Globus pallidus (tissue), 1 donor: ENCODE measurements at regions not wholly inside any gene's neighbourhood (a gene's known extent, or its start where the extent isn't known, plus 50 kb on each side); places are given as distances from the start of the nearest gene placed in this dataset.
"Not testable (repeated sequence)": the region's sequence is repeated elsewhere in the genome, so short reads cannot be mapped to it uniquely, and the experiment has no call there.

Experiments used
- DNase-seq: peaks from one replicate; pipeline ENCODE4 v3.0.0-alpha.2; 2015; ENCODE audit warnings: low spot score

- DNase-seq: not testable (repeated sequence)
Measured at GRCh38 chr5:128730021-128730420, 192.0 kb upstream of the FBN2 start.

- DNase-seq: not testable (repeated sequence)
Measured at GRCh38 chr5:128735656-128736055, 197.6 kb upstream of the FBN2 start.

- DNase-seq: peak; percentile 86
Measured at GRCh38 chr5:128736553-128736952, 198.5 kb upstream of the FBN2 start.

- DNase-seq: no peak
Measured at GRCh38 chr5:128749136-128749898, 211.3 kb upstream of the FBN2 start.

- no peak for DNase-seq
Measured at GRCh38 chr5:128750155-128750554, 212.1 kb upstream of the FBN2 start.

GRCh38 chr5:128757196-128757959 is 207.9 kb upstream of the SLC27A6 start:
- no peak for DNase-seq

GRCh38 chr5:128762661-128763306 is 202.5 kb upstream of the SLC27A6 start:
- no peak for DNase-seq

GRCh38 chr5:128763321-128763720 is 202.0 kb upstream of the SLC27A6 start:
- DNase-seq: no peak

GRCh38 chr5:128764601-128765310 is 200.5 kb upstream of the SLC27A6 start:
- no peak for DNase-seq

- DNase-seq: no peak
Measured at GRCh38 chr5:128765448-128766061, 199.7 kb upstream of the SLC27A6 start.

- DNase-seq: no peak
Measured at GRCh38 chr5:128766406-128766805, 198.9 kb upstream of the SLC27A6 start.

GRCh38 chr5:128770907-128771306 is 194.4 kb upstream of the SLC27A6 start:
- DNase-seq: no peak

- no peak for DNase-seq
Measured at GRCh38 chr5:128772356-128772755, 192.9 kb upstream of the SLC27A6 start.

- no peak for DNase-seq
Measured at GRCh38 chr5:128773378-128773777, 191.9 kb upstream of the SLC27A6 start.

- no peak for DNase-seq
Measured at GRCh38 chr5:128774605-128775004, 190.7 kb upstream of the SLC27A6 start.

GRCh38 chr5:128775558-128775957 is 189.7 kb upstream of the SLC27A6 start:
- DNase-seq: no peak

GRCh38 chr5:128777052-128777451 is 188.2 kb upstream of the SLC27A6 start:
- DNase-seq: no peak

- no peak for DNase-seq
Measured at GRCh38 chr5:128778474-128778873, 186.8 kb upstream of the SLC27A6 start.

- DNase-seq: peak; percentile 85
Measured at GRCh38 chr5:128782446-128782845, 182.8 kb upstream of the SLC27A6 start.

GRCh38 chr5:128784726-128785125 is 180.6 kb upstream of the SLC27A6 start:
- no peak for DNase-seq

- DNase-seq: no peak
Measured at GRCh38 chr5:128791312-128791711, 174.0 kb upstream of the SLC27A6 start.

GRCh38 chr5:128796506-128796905 is 168.8 kb upstream of the SLC27A6 start:
- DNase-seq: no peak
